ENCODE measurements at regions not wholly inside any gene's neighbourhood (a gene's known extent, or its start where the extent isn't known, plus 50 kb on each side); places are given as distances from the start of the nearest gene placed in this dataset.

DNA sequence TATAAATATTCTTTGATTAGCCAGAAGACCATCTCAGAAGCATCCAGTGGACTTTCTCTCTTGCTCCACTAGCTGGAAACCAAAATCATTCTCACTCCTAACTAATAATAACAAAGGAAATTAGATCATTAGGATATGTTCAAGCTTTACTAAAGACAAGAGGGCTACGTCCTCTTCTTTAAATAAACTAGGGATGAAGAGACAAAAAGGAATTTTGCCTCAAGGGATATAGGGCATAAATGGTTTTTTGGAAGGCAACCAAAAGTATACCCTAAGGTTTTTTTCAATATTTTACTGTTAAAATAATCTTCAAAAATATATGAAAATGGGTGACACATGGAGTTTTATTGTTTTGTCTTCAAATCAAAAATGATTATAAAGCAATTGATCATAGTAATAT is 745.8 kb downstream of the MRPL39 start:
- DNase-seq = no peak

DNA sequence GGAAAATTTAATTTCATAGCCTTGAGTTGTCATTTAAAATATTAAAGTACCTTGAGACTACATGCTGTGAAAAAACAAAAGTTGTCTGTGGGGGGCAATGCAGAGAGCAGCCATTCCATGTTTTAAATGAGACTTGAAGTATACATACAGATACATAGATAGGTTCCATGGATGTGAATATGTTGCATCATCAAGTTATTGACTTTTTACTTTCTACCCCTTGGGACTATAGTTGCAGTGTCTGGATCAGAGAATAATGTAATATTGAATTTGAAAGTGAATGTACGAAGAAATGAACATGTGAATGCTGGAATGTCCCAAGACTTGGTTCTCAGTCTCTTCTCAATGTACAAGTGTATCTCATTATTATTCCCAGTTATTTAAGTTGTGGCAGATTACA is 751.0 kb downstream of the MRPL39 start:
- DNase-seq = no peak

DNA sequence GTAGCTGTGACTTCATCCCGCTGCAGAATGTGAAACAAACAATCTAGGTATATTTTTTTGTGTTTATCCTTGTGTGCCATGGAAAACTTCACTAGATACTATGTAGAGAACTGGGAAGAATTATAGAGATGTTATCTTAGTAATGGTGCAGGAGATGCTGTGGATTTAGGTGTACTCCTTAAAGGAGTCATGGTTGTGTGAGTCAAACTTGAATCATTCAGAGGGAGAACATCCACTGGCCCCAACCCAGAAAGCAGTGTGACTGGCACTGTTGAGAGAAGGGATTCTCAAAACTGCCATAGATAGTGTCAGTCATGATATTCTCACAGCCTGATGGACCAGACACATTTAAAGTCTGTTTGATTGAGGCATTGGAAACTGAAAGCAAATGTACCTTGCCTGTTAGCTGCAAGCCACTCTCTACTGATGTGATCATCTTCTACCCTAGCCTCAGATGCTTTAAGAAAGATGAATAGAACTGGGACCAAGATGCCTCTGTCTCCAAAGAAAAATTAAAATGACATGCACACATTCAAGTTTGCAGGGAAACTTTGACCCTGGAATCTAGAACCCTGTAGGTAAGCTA is 754.6 kb downstream of the MRPL39 start:
- DNase-seq = no peak

DNA sequence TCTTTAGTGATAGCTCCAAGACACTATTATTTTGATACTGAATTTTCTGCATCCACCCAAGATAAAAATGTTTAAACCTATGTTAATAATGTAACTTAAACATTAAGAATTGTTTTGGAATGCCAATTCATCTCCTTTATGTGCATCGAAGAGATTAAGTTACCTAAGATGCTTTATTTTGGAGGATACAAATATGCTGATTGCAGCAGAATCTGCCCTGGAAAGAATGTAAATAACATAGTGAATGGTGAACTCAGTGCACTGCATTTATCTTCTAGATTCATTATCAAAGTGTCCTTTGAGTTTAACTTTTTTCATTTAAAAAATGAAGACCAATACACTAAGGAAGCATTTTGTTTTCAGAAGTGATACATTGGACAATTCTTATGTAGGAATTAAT is 757.2 kb downstream of the MRPL39 start:
- DNase-seq = no peak

DNA sequence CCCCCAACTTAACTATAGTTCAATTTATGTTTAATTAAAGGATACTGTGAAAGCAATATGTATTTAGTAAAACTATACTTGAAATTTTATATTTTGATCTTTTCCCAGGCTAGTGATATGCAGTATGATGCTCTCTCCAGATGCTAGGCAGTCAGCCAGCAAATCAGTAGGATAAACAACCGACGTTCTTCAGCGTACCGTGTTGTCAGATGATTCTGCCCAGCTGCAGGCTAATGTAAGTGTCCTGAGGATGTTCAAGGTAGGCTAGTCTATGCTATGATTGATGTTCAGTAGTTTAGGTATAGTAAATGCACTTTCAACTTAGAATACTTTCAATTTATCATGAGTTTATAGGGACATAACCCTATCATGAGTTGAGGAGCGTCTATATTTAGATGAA is 762.6 kb downstream of the MRPL39 start:
- DNase-seq = no peak

DNA sequence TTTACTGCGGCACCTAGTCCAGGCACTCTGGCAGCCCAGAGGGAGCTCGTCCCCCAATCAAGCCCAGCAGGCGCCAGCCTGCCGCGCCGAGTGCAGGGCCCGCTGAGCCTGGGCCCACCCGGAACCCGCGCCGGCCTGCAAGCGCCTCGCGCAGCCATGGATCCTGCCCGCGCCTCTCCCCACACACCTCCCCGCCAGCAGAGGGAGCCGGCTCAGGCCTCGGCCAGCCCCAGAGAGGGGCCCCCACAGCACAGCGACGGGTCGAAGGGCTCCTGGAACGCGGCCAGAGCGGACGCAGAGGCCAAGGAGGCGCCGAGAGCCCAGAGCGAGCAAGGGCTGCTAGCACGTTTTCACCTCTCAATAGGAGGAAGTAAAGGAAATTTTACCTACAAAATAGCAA is 767.0 kb downstream of the MRPL39 start:
- DNase-seq = no peak

DNA sequence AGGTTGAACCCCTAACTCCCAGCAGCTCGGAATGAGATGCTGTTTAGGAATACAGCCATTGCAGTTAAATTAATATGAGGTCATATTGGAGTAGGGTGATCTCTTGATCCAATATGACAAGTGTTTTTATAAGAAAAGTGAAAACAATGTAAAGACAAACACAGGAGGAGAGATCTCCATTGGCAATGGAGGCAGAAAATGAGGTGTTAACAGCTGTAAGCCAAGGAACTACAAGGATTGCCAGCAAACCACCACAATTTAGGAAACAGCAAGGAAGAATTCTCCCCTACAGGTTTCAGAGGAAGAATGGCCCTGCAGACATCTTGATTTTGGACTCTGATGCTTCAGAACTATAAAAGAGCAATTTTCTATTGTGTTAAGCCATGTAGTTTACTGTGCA is 774.3 kb downstream of the MRPL39 start:
- no peak for DNase-seq

DNA sequence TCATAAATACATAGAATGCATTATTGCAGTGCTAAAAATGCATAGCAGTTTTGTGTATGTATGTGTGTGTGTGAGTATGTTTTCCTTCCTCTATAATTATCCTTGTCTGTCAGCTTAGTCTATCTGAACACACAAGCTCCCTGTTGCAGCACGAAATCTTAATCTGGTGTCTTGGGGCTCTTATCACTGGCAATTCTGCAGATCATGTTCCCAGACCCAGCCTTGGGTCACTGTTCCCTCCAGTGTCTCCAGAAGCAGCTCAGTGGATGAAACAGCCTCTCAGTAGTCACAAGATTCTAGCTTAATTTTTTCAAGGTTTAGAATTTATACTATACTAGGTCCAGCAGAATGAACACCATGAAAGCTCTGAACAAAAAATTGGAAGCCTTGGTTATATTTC is 777.9 kb downstream of the MRPL39 start:
- DNase-seq = no peak

DNA sequence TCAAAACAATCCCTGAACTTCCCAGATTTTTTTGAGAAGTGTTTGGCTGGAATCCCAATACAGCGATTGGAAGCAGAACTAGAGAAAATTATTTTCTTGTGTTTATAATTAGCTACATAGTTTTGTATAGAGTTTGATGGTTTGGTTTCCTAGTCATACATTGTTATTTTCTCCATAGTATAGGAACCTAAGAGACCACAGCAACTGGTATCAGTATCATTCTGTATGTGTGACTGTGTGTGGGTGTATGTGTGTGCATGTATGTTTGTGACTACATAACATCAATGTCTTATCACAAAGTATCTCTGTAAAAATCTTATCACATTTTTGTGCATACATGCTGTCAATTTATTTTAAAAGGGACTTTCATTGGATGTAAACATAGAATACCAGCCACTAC is 780.5 kb downstream of the MRPL39 start:
- no peak for DNase-seq

DNA sequence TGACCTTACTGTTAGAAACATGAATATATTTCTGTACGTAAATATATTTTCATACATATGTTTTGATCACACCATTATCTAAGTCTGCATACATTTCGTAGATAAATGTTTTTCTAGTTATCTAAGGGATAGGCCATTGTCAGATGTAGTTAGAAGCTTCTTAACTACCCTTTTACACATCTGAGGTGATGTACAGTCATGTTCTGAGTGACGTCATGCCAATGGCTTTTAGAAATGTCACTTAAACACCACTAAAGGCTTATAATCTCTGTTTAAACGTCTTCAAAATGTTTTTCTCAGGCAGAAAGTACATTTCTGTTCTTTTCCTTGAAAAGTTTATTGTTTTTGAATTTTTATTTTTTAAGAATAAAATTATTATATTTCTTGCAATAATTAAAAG is 781.9 kb downstream of the MRPL39 start:
- DNase-seq = no peak

DNA sequence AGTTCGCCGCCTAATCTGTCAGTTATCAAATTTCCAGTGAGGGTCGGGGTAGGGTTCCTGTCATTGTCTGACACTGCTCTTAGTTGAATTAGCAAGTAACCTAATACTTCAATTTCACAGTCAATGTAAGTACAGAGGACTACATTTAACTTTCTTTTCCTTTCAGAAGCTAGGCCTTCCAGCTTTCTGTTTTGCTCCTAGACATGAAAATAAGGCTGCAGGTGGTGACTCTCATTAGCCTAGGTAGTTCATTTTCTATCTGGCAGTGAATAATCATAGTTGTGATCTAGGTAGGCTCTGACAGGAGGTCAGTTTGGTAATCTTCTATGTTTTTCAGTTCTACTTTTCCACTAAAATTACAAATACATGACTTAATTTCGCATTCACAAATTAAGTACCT is 783.1 kb downstream of the MRPL39 start:
- no peak for DNase-seq

DNA sequence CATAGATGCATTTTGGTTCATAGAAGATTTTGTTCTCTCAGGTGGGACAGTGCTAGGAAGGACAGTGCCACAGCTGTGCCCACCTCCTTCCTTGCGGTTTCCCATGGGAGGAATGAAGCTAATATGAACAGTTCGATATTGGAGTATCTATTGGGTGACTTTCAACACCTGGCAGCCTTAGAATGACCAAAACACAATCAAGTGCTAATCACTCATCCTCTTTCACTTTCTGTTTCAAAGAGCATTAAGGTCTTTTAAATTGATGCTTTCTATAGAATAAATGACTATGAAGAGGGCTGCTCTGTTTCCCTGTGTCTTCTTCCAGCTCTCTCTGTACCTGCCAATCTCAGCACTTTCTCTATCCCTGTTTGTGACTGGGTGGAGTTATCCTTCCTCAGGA is 784.0 kb downstream of the MRPL39 start:
- no peak for DNase-seq

DNA sequence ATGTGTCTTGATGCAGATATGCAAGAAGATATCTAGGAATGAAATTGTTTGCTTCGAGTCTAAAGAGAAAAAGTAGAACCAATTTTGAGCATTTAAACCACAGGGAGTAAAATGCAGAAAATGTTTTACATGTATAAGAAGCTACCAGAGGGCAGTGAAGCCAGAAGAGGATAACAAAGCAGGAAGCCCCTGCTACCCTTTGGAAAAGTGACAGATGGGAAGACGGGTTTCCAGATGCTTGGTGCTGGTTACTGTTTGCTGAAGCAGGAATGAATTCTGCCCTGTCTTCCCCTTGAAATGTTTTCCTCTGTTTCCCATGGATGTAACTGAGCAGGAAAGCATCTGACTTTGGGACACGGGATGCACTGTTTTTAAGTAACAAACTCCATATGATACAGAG is 822.2 kb downstream of the MRPL39 start:
- DNase-seq = no peak

DNA sequence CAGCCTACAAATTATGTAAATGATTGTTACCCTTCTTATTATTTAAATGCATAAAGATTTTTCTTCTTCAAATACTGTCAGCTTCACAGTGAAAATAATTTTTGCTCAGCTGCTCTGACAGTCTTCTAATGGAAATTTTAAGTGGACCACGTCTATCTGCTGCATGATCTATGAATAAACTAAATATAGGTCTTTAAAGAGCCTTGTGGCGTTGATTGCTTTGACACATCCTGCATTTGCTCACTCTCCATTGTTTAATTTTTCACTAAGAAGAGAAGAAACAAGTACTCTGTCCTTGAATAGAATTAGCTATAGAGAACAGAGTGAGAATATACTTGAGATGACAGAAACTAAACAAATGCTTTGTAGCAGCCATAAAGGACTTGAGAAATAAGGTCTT is 826.1 kb downstream of the MRPL39 start:
- DNase-seq = no peak

DNA sequence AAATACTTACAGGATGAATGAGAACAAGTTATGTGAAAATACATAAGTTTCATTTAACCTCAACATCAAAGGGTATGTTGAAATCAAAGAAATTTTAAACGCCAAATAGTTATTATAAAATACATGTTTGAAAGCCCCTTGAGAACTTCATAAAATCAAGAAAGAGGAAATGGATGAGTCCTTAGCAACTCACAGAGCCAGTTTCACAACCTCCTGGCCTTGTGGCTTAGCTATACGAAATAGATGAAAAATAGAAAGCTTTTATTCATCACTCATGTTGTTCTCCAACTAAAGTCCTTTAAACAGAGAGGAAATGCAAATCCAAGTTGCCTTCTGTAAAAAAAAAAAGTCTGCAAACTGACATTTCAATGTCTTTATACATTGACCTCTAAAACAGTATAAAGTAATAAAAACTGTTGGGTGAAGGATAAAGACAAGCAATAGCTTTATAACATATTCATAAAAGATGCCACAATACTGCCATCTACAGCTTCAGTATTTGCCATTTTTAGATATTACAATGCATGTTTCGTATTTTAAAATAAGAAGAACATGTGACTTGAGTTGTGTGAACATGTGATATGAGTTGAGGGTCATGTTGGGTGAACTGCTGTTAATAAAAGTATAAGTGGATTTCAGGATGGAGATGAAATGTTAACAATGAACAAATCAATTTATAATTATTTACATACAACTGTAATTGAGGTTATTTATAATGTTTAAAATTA is 847.8 kb downstream of the MRPL39 start:
- DNase-seq = no peak

DNA sequence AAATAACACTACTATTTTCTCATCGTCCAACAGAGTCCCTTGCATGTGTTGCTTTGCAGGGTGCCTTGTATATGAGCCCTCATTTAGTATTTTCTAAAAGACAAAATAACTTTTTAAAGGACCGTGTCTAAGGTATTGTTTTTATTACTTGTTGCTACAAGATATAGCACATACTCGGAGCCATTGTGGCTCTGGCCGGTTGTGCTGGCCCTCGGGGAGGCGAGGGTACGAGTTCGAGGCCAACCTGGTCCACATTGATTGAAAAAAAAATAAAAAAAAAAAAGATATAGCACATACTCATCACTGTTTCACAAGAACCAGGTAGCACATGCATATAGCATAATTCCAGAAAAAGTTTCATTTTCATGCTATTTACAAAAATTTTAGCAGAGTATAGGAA is 869.2 kb downstream of the MRPL39 start:
- no peak for DNase-seq

DNA sequence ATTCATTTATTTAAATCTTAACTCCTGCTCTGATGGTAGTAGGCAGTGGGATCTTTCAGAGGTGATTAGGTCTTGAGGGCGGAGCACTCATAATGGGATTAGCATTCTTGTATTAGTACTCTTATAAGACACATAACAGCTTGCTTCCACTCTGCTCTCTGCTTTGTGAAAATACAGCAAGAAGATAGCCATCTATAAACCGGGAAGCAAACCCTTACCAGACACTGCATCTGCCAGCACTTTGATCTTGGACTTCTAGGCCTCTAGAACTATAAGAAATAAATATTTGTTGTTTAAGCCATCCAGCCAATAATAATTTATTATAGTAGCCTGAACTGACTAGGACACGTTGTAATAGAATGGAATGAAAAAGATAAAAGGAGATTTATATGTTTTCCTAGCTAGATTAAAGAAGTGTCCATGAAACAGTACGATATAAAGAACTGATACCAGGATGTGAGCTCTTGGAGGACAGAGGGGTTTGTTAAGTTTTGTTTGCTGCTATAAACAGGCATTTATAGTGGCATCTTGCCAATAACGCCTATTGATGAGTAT is 869.9 kb downstream of the MRPL39 start:
- DNase-seq = no peak

DNA sequence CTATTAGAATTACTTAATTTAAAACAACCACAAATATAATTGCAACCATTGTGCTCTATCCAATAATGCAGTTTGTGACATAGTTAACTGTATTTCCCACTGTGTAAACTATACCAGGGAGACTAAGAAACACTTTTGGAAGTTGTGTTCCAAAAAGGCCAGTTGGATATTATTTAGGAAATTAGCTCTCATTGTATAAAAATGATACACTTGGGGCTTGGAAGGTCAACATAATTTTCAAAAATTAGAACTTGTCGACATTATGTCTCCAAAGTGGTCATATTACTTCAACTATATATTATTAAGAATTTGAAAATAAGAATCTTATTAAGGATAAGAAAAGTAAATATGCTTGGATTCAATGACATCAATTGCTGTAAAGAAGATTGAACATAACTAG is 876.6 kb downstream of the MRPL39 start:
- DNase-seq = no peak

DNA sequence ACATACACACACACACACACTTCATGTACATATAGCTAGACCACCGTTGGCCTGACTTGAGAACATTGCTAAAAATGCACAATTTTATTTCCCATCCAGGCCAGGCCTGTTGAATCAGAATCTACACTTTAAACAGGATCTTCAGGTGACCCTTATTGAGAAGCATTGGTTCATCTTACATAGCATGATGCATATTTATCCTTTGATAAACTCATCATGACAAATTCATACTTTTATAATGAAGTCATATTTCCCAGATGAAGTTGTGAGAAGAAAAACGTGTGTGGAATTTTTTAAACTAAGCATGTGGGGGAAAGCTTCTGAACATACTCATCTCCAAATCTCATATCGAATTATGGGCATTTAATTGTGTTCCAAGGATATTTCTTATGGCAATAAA is 877.7 kb downstream of the MRPL39 start:
- no peak for DNase-seq

DNA sequence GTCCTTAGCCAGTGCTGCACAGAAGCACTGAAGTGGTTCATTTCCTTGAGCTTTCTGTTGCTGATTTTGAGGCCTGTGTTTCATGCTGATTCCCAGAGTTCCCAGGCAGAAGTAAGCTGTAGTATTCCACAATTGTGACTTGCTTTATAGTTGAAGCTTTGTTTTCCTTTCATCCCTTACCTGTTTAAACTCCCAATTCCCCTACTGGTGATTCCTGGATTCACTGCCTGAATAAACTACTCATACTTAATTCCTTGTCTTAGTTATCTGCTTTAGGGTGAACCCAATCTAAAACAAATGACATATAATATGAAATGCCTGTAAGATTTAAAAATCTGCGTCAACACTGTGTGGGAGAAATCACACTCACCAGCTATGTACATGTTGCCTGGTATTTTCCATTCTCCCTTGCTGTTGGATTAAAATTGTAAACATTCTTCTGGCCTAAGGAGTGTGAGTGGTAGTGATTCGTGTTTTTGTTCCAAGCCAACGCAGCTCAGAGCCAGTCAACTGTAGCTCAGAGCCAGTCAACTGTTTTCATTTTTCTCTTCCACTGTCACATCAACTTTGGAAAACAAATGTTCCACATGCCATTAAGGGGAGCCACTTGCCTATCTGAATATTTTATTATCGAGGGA is 879.4 kb downstream of the MRPL39 start:
- no peak for DNase-seq

DNA sequence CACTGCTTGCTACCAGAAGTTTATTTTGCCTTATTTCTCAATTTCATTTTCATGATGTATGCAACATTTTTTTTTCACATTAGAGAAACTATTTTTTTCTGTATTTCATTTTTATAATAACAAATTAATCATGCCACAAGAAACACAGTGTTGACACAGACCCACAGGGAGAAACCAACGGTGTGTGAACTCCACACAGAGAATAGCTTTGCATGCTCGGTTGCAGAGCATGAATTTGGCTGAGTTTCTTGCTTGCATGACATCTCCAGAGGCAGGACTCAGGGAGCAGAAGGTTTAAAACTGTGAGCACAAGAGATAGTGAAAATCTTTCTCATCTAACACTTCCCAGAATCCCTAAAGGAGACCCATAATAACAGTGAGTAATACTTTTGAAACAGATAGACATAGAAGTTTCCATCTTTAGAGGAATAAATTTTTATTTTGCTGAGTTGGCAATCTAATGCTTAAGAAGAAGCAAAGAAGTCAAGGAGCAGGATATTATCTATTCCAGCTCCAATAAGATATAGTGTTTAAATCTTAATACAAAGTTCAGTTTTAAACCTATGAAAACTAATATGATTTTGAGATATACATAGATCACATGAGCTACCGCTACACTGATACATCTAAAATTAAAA is 890.9 kb downstream of the MRPL39 start:
- no peak for DNase-seq

DNA sequence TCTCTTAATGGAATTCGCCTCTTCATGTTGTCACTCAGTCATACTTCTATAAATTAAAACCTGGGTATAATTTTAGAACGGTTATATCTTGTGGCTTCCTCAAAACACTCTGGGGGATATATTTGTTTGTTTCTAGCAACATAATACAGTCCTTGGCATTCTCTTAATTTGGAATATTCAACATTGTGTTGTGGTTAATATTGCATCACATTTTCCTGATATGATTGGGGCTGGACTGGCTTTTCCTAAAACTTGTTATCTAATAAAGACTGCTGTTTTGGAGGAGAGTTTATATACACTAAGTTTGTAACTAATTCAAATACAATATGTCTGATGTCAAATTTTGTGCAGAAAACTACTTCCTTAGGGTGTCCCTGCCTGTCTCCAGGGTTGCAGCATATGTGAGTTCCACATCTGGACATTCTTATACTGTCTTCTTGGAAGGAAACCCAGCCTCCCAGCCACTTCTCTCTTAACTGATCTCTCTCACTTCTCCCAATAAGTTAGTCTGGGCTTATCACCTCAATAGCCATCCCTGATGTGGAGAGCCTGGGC is 892.6 kb downstream of the MRPL39 start:
- DNase-seq = no peak

DNA sequence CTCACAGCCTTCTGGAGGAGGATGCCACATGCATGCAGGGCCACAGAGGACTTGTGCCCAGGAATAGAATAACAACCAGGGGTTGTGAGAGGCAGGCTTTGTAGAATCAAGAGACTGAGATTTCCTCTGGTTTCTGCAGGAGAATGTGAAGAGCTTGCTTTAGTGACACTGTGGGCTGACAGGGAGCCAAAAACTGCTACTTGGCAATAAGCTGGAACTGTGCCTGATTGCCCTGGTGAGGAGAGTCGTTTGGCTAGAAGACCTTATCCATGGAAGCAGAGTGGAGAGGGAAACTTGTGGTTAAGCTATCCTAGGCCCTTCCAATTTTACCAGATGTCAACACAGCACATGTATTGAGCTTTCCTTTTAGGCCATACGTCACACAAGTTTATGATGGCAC is 902.1 kb downstream of the MRPL39 start:
- DNase-seq = no peak

DNA sequence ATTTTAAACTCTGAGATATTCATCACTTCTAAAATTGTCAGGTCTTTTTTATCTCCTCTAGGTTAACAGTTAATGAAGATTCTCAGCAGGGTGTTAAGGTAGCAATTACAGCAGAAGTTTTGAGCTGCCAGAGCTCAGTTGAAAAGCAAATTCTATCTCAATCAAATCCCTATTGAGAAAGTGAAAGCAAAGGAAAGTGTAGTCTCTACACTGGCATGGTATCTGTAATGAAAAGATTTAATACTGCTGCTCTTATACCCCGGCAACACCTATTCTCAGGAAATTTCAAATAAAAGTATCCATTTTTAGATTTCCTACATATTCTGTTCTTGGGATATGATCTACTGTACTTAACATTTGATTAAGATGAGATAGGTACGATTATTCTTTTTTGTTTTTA is 913.5 kb downstream of the MRPL39 start:
- DNase-seq = no peak
